Ishikawa (cell line): ENCODE measurements at regions not wholly inside any gene's neighbourhood (a gene's known extent, or its start where the extent isn't known, plus 50 kb on each side); places are given as distances from the start of the nearest gene placed in this dataset.

ENCODE experiments used
- CEBPB ChIP-seq: IDR thresholded peaks from 2 replicates; pipeline ENCODE4 v1.6.1; 2012
- CREB1 ChIP-seq: IDR thresholded peaks from 2 replicates; pipeline ENCODE4 v1.6.1; 2012; ENCODE audit warnings: low read depth
- EGR1 ChIP-seq: IDR thresholded peaks from 2 replicates; pipeline ENCODE4 v1.6.1; 2012
- EP300 ChIP-seq: IDR thresholded peaks from 2 replicates; pipeline ENCODE4 v1.6.1; 2012; ENCODE audit warnings: borderline replicate concordance
- FOXM1 ChIP-seq: IDR thresholded peaks from 2 replicates; pipeline ENCODE4 v1.6.1; 2012; ENCODE audit warnings: low read depth, borderline replicate concordance
- MAX ChIP-seq: IDR thresholded peaks from 2 replicates; pipeline ENCODE4 v1.6.1; 2012
- NFIC ChIP-seq: IDR thresholded peaks from 2 replicates; pipeline ENCODE4 v1.6.1; 2012
- RAD21 ChIP-seq: IDR thresholded peaks from 2 replicates; pipeline ENCODE4 v1.6.1; 2012; ENCODE audit warnings: low read depth
- TAF1 ChIP-seq: IDR thresholded peaks from 2 replicates; pipeline ENCODE4 v1.6.1; 2012; ENCODE audit warnings: low read depth, mild to moderate bottlenecking
- TCF12 ChIP-seq: IDR thresholded peaks from 2 replicates; pipeline ENCODE4 v1.6.1; 2012; ENCODE audit warnings: low read depth
- USF1 ChIP-seq: IDR thresholded peaks from 2 replicates; pipeline ENCODE4 v1.6.1; 2012
- YY1 ChIP-seq: IDR thresholded peaks from 2 replicates; pipeline ENCODE4 v1.6.1; 2012; ENCODE audit warnings: low read depth
- ZBTB7A ChIP-seq: IDR thresholded peaks from 2 replicates; pipeline ENCODE4 v1.6.1; 2012; ENCODE audit warnings: low read depth
- TF ChIP-seq, protein P1 (sequence below): IDR thresholded peaks from 2 replicates; pipeline ENCODE4 v1.6.1; 2012; ENCODE audit warnings: low read depth, mild to moderate bottlenecking

DNA sequence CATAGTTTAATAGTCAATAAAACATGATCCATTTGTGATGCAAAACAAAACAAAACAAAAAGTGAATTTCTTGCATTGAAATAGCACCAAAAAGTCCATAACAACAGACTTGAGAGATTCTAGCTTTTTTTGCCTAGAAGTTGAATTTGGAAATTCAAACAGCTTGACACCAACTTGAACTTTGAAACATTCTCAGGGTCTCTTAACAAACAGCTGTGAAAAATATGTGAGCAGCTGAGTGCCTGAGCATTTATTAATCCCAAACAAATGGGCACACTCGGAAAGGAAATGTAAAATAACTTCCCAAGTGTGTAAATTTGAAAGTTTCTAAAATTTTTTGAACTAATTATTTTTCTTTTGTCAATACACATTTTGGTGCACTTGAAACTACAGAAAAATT, 56.0 kb upstream of the HMHB1 start:
- no peak for TF ChIP-seq FOXM1
- TF ChIP-seq CEBPB: no peak
- TF ChIP-seq, protein P1, sequence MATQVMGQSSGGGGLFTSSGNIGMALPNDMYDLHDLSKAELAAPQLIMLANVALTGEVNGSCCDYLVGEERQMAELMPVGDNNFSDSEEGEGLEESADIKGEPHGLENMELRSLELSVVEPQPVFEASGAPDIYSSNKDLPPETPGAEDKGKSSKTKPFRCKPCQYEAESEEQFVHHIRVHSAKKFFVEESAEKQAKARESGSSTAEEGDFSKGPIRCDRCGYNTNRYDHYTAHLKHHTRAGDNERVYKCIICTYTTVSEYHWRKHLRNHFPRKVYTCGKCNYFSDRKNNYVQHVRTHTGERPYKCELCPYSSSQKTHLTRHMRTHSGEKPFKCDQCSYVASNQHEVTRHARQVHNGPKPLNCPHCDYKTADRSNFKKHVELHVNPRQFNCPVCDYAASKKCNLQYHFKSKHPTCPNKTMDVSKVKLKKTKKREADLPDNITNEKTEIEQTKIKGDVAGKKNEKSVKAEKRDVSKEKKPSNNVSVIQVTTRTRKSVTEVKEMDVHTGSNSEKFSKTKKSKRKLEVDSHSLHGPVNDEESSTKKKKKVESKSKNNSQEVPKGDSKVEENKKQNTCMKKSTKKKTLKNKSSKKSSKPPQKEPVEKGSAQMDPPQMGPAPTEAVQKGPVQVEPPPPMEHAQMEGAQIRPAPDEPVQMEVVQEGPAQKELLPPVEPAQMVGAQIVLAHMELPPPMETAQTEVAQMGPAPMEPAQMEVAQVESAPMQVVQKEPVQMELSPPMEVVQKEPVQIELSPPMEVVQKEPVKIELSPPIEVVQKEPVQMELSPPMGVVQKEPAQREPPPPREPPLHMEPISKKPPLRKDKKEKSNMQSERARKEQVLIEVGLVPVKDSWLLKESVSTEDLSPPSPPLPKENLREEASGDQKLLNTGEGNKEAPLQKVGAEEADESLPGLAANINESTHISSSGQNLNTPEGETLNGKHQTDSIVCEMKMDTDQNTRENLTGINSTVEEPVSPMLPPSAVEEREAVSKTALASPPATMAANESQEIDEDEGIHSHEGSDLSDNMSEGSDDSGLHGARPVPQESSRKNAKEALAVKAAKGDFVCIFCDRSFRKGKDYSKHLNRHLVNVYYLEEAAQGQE: no peak
- TF ChIP-seq ZBTB7A: no peak
- no peak for TF ChIP-seq USF1
- no peak for TF ChIP-seq TAF1

DNA sequence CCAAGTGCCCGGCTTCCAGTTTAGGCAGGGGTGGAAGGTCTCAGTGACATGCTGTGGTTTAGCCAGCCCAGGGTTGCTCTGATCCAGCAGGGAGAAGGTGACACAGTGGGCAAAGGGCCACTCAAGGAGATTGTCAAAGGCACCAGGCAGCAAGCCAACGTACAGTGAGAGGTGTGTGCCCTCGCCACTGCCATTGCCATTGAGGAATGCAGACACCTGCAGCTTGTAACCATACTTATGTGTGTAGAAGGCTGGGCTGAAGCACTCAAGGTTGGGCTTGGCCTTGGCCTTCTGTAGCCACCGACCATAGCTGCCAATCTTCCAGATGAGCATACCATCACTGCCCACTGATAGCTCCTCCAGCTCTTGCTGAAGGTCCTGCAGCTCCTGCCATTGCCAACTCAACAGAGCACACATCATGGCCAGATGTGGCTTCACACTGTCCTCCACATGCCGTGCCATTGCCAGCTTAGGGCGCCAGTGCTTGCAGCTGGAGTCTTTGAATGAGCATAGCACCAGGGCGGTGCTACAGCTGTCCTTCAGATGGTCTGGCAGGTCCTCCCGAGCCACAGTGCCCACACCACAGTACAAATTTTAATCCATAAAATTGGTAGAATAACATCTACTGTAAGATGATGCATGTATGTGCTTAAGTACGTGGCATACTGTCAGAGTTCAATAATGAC, 59.7 kb upstream of the HMHB1 start:
- TF ChIP-seq, protein P1: no peak
- no peak for TF ChIP-seq EP300

GRCh38 chr5:143751342-143751741, 60.6 kb upstream of the HMHB1 start:
- TF ChIP-seq EP300 (no peak), YY1 (no peak), RAD21 (no peak), CEBPB (no peak), FOXM1 (no peak), TAF1 (no peak), ZBTB7A (no peak)
- TF ChIP-seq, protein P1: no peak

DNA sequence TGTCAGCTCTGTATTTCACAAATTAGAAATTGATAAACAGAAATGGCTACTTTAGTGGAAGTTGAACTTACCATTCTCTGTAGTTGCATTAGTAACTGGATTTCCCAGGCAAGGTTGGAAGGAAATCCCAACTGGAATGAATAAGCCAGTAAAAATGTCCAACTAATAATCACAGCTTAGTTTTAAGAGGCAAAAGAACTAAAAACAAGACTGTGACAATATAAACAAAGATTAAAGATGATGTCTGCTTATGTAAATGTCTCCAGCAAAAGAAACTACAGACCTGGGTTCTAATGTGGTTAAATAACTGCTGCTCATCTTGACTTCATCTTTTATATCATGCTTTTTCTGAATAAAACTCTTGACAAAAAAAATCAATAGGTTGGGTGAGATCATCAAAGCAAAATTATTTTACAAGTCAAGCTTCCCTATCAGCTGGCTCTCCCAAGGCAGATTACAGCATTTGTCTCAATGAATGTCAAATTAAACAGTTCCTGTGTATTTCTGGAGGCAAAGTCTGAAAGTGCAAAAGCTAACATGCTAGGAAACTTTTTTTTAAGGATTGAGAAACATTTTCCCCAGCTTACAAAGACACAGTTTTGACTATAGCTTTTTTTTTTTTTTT, 62.3 kb upstream of the HMHB1 start:
- TF ChIP-seq MAX: no peak
- no peak for TF ChIP-seq YY1
- no peak for TF ChIP-seq USF1
- TF ChIP-seq TCF12: no peak
- TF ChIP-seq TAF1: no peak
- no peak for TF ChIP-seq EGR1
- no peak for TF ChIP-seq FOXM1
- TF ChIP-seq EP300: no peak
- no peak for TF ChIP-seq CREB1
- TF ChIP-seq, protein P1: no peak
- no peak for TF ChIP-seq NFIC
- no peak for TF ChIP-seq RAD21
- no peak for TF ChIP-seq ZBTB7A
